ENCODE measurements at regions not wholly inside any gene's neighbourhood (a gene's known extent, or its start where the extent isn't known, plus 50 kb on each side); places are given as distances from the start of the nearest gene placed in this dataset.

DNA sequence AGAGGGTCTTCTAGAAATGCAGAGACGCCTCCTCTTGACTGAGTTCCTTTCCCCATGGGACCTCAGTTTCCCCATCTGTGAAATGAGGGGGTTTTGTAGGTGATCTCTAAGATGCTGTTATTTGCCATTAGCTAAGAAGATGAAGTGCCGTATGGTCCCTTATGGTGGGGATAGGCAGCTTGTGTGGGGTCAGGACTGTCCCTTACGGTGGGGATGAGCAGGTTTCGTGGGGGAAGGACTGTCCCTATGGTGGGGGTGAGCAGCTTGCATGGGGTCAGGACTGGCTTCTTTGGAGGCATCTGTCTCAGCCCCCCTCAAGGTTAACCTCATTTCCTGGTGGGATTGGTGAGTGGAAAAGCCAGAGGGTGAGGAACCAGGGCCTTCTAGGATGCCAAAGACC is 148.3 kb upstream of the GPR26 start:
- no peaks in the 10 kb centered on the region for H3K36me3 ChIP-seq
- TF ChIP-seq EP300 (IDR thresholded peaks at IDR 0.05) (no peak), POLR2A (IDR thresholded peaks at IDR 0.05) (no peak), POLR2AphosphoS5 (IDR thresholded peaks at IDR 0.05) (no peak)
- WGBS, 5 donors: 85 to 93% (median 89%) methylated on average over 4 of the region's 4 CpGs
- H3K4me3 ChIP-seq: no peak overlapping the region
- H3K4me1 ChIP-seq: no peaks in the 10 kb centered on the region
- intact Hi-C loops (cut with DNase I; ENCODE audit: low total_unique reads): no loop called here
- H3K27ac ChIP-seq: no peak overlapping the region
- no peaks in the 10 kb centered on the region for H3K9me3 ChIP-seq
- H3K27me3 ChIP-seq: peaks cover 0 to 7% (median 0%) of the 10 kb centered on the region in 3 donors
- DNase-seq: no peak

DNA sequence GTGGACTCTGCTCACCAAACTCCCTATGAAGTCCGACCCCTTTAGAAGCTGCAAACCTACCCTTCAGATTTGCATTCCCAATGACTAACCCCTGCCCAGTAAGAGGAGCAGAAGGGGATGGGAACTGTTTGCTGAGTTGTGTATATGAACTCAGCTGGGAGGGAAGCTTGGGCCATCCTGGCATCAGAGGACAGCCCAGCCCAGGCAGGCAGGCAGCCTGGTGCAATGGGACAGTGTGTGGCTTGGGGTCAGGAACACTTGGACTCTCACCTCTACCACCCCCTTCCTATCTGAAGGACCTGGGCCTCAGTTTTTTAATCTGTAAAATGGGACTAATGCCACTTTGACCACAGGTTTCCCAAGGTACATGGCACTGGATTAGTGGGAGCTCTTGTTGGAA is 147.4 kb upstream of the GPR26 start:
- Histone ChIP-seq H3K36me3 (no peaks in the 10 kb centered on the region), H3K27ac (no peak overlapping the region), H3K4me1 (no peaks in the 10 kb centered on the region), H3K4me3 (no peak overlapping the region), H3K27me3 (peaks cover 0 to 5% (median 0%) of the 10 kb centered on the region in 3 donors), H3K9me3 (no peaks in the 10 kb centered on the region)
- TF ChIP-seq EP300 (IDR thresholded peaks at IDR 0.05): no peak
- no peak for TF ChIP-seq POLR2AphosphoS5 (IDR thresholded peaks at IDR 0.05)
- no peak for TF ChIP-seq POLR2A (IDR thresholded peaks at IDR 0.05)
- TF ChIP-seq, protein P1, sequence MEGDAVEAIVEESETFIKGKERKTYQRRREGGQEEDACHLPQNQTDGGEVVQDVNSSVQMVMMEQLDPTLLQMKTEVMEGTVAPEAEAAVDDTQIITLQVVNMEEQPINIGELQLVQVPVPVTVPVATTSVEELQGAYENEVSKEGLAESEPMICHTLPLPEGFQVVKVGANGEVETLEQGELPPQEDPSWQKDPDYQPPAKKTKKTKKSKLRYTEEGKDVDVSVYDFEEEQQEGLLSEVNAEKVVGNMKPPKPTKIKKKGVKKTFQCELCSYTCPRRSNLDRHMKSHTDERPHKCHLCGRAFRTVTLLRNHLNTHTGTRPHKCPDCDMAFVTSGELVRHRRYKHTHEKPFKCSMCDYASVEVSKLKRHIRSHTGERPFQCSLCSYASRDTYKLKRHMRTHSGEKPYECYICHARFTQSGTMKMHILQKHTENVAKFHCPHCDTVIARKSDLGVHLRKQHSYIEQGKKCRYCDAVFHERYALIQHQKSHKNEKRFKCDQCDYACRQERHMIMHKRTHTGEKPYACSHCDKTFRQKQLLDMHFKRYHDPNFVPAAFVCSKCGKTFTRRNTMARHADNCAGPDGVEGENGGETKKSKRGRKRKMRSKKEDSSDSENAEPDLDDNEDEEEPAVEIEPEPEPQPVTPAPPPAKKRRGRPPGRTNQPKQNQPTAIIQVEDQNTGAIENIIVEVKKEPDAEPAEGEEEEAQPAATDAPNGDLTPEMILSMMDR (IDR thresholded peaks at IDR 0.05): no peak
- intact Hi-C loops (cut with DNase I; ENCODE audit: low total_unique reads): no loop called here
- DNase-seq: no peak
- WGBS, 5 donors: 47 to 78% (median 61%) methylated on average over 1 of the region's 1 CpG

DNA sequence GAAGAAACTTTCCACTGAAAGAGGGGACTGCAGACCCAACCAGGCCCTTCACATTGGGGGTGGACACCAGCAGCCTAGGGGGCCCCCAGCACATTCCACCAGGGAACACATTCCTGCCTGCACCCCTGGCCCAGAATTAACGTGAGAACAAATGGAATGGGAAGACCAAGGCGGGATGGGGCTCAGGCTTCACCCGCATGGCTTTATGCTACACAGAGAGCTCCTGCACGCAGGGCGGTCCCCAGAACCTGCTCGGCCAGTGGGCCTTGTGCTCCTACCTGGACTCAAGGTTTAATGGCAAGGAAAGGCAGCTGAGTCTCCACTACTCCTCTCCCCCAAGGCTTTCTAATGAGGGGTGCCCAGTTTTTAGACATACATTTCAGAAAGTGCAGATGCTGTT is 146.3 kb upstream of the GPR26 start:
- 72 to 79% (median 74%) methylated on average over 6 of the region's 6 CpGs for WGBS, 5 donors
- DNase-seq: no peak
- Histone ChIP-seq H3K27me3 (peaks cover 0 to 3% (median 0%) of the 10 kb centered on the region in 3 donors), H3K9me3 (no peaks in the 10 kb centered on the region), H3K36me3 (no peaks in the 10 kb centered on the region), H3K27ac (no peak overlapping the region), H3K4me1 (no peaks in the 10 kb centered on the region), H3K4me3 (no peak overlapping the region)
- TF ChIP-seq POLR2AphosphoS5 (IDR thresholded peaks at IDR 0.05) (no peak), POLR2A (IDR thresholded peaks at IDR 0.05) (no peak), EP300 (IDR thresholded peaks at IDR 0.05) (no peak)
- TF ChIP-seq, protein P1 (IDR thresholded peaks at IDR 0.05): no peak
- intact Hi-C loops (cut with DNase I; ENCODE audit: low total_unique reads): no loop called here

DNA sequence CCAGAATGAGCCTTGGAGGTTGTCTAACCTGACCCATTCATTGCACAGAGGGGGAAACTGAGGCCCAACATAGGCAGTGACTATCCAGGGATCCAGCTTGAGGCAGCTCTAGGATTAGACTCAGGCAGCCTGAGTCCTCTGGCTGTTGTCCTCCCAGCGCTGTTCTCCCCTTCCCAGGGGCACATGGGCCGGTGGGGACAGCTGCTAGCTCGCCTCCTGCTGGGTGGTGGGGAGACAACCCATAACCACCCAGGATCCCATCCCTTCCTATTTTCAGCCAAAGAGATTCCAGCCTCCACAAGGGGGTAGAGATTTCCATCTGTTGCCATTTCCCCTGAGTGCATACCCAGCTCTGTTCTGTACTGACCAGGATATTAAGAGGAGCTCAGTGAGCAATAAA is 145.1 kb upstream of the GPR26 start:
- intact Hi-C loops (cut with DNase I; ENCODE audit: low total_unique reads): no loop called here
- WGBS, 5 donors: 79 to 91% (median 88%) methylated on average over 3 of the region's 3 CpGs
- no peak for DNase-seq
- H3K4me3 ChIP-seq: no peak overlapping the region
- H3K4me1 ChIP-seq: no peaks in the 10 kb centered on the region
- peaks cover 0 to 3% (median 0%) of the 10 kb centered on the region in 3 donors for H3K27me3 ChIP-seq
- TF ChIP-seq POLR2A (IDR thresholded peaks at IDR 0.05): no peak
- TF ChIP-seq POLR2AphosphoS5 (IDR thresholded peaks at IDR 0.05): no peak
- no peak for TF ChIP-seq EP300 (IDR thresholded peaks at IDR 0.05)
- TF ChIP-seq, protein P1 (IDR thresholded peaks at IDR 0.05): no peak
- no peak overlapping the region for H3K27ac ChIP-seq
- H3K9me3 ChIP-seq: no peaks in the 10 kb centered on the region
- no peaks in the 10 kb centered on the region for H3K36me3 ChIP-seq

DNA sequence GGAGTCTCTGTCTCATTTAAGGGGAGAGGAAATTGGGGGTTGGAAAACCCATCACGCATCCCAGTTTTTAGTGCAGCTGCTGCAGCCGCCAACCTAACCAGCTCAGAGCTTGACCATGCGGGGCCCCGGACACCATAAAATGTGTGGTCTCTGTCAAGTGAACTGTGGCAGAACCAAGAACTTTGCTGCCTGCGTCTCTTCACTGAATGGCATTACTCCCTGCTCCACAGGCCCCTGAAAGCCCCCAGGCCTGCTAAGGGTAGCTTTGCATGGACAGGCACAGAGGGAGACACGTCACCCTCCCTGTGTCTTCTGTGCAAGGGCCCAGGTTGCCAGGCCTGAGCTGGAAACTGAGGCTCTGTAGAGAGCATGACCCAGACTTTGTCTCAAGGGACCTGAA is 144.6 kb upstream of the GPR26 start:
- 49 to 78% (median 71%) methylated on average over 5 to 6 of the region's 6 CpGs for WGBS, 5 donors
- H3K4me1 ChIP-seq: no peaks in the 10 kb centered on the region
- H3K4me3 ChIP-seq: no peak overlapping the region
- H3K36me3 ChIP-seq: no peaks in the 10 kb centered on the region
- peaks cover 0 to 3% (median 0%) of the 10 kb centered on the region in 3 donors for H3K27me3 ChIP-seq
- intact Hi-C loops (cut with DNase I; ENCODE audit: low total_unique reads): no loop called here
- DNase-seq: no peak
- TF ChIP-seq POLR2AphosphoS5 (IDR thresholded peaks at IDR 0.05): no peak
- no peak for TF ChIP-seq POLR2A (IDR thresholded peaks at IDR 0.05)
- TF ChIP-seq, protein P1 (IDR thresholded peaks at IDR 0.05): no peak
- no peak for TF ChIP-seq EP300 (IDR thresholded peaks at IDR 0.05)
- H3K27ac ChIP-seq: no peak overlapping the region
- no peaks in the 10 kb centered on the region for H3K9me3 ChIP-seq

Measured in stomach (tissue), 8 donors.